Gastroesophageal sphincter (tissue), 3 donors: ENCODE measurements at regions not wholly inside any gene's neighbourhood (a gene's known extent, or its start where the extent isn't known, plus 50 kb on each side); places are given as distances from the start of the nearest gene placed in this dataset.

Experiments used
- CTCF ChIP-seq, 4 experiments: fragments of 200-600 bp in 2 of 4; fragments of 450-650 bp in 2 of 4; sonication (generic) in 1 of 4; IDR thresholded peaks; one replicate each; pipeline ENCODE4 v1.5.1; 2017 to 2019; ENCODE audit warnings: antibody characterized with exemption in 4 of 4, mild to moderate bottlenecking in 2 of 4, moderate library complexity in 2 of 4
- EP300 ChIP-seq: sonication (generic); formaldehyde crosslinking; IDR thresholded peaks from one replicate; pipeline ENCODE4 v1.6.1; 2017; ENCODE audit warnings: antibody characterized with exemption, mild to moderate bottlenecking
- POLR2A ChIP-seq, 2 donors: fragments of 450-650 bp; IDR thresholded peaks; one replicate each; pipeline ENCODE4 v1.6.1; 2017; ENCODE audit warnings: antibody characterized with exemption in 2 of 2, mild to moderate bottlenecking in 2 of 2, moderate library complexity in 1 of 2
- POLR2AphosphoS5 ChIP-seq: sonication (generic); formaldehyde crosslinking; IDR thresholded peaks from one replicate; pipeline ENCODE4 v1.6.1; 2017; ENCODE audit warnings: antibody characterized with exemption

- no peak for TF ChIP-seq CTCF (IDR thresholded peaks at IDR 0.05)
- TF ChIP-seq EP300, result no peak
- TF ChIP-seq POLR2A (IDR thresholded peaks at IDR 0.05), result no peak
- TF ChIP-seq POLR2AphosphoS5, result no peak
Measured at GRCh38 chr21:22544747-22545146, 1546.5 kb downstream of the NCAM2 start.
